GM23248 (cell line): ENCODE measurements at regions not wholly inside any gene's neighbourhood (a gene's known extent, or its start where the extent isn't known, plus 50 kb on each side); places are given as distances from the start of the nearest gene placed in this dataset.

ENCODE experiments used
- EZH2 ChIP-seq: fragments of 200-600 bp; sonication (generic); IDR thresholded peaks from 2 replicates; pipeline ENCODE4 v1.6.1; 2018; ENCODE audit warnings: antibody characterized with exemption, mild to moderate bottlenecking; ENCODE audit not compliant: insufficient read depth, poor library complexity, severe bottlenecking
- EZH2phosphoT487 ChIP-seq: fragments of 200-600 bp; sonication (generic); IDR thresholded peaks from 2 replicates; pipeline ENCODE4 v1.6.1; 2018; ENCODE audit warnings: antibody characterized with exemption, moderate library complexity, mild to moderate bottlenecking, low read depth; ENCODE audit not compliant: insufficient read depth

DNA sequence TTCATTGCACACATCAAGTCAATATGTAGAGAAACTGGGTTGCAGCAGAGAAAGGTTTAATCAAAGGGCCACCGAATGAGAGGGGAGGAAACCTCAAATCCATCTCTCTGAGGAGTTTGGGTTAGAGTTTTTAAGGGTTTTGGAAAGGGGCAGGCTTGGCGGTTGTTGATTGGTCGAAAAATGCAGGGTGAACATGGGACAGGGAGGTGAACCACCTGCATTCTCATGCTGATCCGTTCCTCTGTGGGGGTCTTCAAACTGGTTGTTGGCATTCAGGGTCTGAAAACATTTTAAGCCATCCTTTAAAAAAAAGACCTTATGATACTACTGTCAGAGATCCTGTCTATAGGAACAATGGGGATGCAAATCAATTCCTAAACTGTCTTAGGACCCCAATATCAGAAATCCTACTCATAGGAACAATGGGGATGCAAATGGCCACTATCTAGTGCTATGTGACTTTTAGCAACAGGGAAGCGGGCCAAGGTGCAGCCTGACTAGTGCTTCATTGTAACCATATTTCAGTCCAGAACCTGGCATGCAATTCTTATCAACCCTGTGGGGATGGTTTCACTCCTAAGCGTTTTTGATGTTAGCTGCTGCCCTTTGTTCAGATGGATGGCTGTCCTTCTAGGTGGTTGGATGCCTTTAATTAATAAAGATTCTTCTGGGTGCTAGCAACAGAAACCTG is 120.1 kb upstream of the MGAT5 start:
- no peak for TF ChIP-seq EZH2
- TF ChIP-seq EZH2phosphoT487, result no peak
